ENCODE measurements at regions not wholly inside any gene's neighbourhood (a gene's known extent, or its start where the extent isn't known, plus 50 kb on each side); places are given as distances from the start of the nearest gene placed in this dataset.

DNA sequence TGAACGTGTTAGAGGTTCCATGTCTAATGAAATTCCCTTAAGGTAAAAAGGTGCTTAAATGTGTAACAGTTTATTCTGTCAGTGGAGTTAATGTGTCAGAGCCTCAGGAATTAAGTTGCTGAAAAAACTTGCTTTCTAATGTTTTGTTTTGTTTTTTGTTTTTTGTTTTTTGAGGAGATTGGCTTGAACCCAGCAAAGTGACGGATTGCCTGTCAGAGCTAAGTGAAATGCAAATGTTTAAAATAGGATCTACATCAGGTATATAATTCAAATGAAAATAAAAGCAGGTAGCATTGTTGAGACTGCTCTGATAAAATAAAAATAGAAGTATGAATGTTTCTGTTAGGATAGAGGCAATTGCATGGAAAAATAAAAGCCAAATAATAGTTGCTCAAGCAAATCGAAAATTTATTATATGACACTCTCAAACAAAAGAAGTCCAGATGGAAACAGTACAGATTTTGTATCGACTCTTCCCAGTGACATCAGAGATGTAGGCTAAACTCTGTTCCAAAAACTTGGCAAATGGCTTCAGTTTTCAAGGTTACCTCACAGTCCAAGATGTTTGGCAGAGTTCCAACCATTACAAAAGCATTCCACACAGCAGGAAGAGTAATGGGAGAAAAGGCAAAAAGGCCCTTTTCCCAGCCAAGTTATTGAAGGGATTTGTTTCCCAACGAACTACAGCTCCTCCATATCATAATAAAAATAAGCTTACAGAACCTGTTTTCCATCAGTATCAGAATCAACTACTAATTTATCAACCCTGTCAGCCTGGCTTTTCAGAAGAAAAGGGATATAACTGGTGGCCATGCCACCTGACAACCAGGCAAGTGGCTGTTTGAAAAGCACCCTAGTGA, 291.0 kb downstream of the TBL1XR1 start:
- no peak overlapping the region for H3K4me3 Mint-ChIP-seq
- no peaks in the 10 kb centered on the region for H3K36me3 Mint-ChIP-seq (ENCODE audit: low read depth)
- peaks cover 4% of the 10 kb centered on the region for H3K27me3 Mint-ChIP-seq (ENCODE audit: insufficient read depth)
- DNase-seq = no peak
- no peaks in the 10 kb centered on the region for H3K4me1 Mint-ChIP-seq (ENCODE audit: low read depth)
- no peak overlapping the region for H3K27ac Mint-ChIP-seq
- no peaks in the 10 kb centered on the region for H3K9me3 Mint-ChIP-seq
- no peak for TF ChIP-seq CTCF (IDR thresholded peaks at IDR 0.05)

- no peak for TF ChIP-seq CTCF (IDR thresholded peaks at IDR 0.05)
- H3K4me1 Mint-ChIP-seq (ENCODE audit: low read depth) = no peaks in the 10 kb centered on the region
- H3K36me3 Mint-ChIP-seq (ENCODE audit: low read depth) = no peaks in the 10 kb centered on the region
- no peak overlapping the region for H3K4me3 Mint-ChIP-seq
- no peak for DNase-seq
- no peak overlapping the region for H3K27ac Mint-ChIP-seq
- H3K27me3 Mint-ChIP-seq (ENCODE audit: insufficient read depth) = peaks cover 4% of the 10 kb centered on the region
- H3K9me3 Mint-ChIP-seq = no peaks in the 10 kb centered on the region
Observed at GRCh38 chr3:176905331-176905730, 292.0 kb downstream of the TBL1XR1 start.

DNA sequence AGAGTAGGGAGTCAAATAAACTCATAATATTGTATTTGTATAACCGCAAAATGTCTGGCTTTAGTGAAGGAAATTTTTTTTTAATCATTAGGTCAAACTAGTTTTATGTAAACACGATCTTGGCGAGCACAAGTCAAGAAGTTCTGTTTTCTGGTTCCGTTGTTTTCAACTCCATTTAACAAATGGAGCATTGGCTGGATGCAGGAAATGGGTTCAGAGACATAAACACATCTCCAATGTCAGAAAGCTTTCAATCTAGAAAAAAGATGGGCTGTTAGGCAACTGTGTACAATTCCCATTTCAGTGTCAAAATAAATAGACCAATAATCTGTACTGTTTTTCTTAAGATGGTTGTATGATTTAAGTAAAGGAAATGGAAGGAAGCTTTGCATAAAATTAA, 292.8 kb downstream of the TBL1XR1 start:
- DNase-seq = no peak
- no peak for TF ChIP-seq CTCF (IDR thresholded peaks at IDR 0.05)
- Mint-ChIP-seq H3K4me3 (no peak overlapping the region), H3K9me3 (no peaks in the 10 kb centered on the region), H3K27me3 (ENCODE audit: insufficient read depth) (peaks cover 4% of the 10 kb centered on the region), H3K27ac (no peak overlapping the region), H3K4me1 (ENCODE audit: low read depth) (no peaks in the 10 kb centered on the region), H3K36me3 (ENCODE audit: low read depth) (no peaks in the 10 kb centered on the region)

- H3K27ac Mint-ChIP-seq = no peak overlapping the region
- H3K4me1 Mint-ChIP-seq (ENCODE audit: low read depth) = no peaks in the 10 kb centered on the region; the same call in 1 of the 2 replicates
- no peaks in the 10 kb centered on the region for H3K36me3 Mint-ChIP-seq (ENCODE audit: low read depth)
- H3K9me3 Mint-ChIP-seq = no peaks in the 10 kb centered on the region; the same call in 1 of the 2 replicates
- no peaks in the 10 kb centered on the region; the same call in none of the 2 replicates for H3K27me3 Mint-ChIP-seq (ENCODE audit: insufficient read depth)
- no peak for DNase-seq
- no peak overlapping the region; the same call in 1 of the 2 replicates for H3K4me3 Mint-ChIP-seq
- TF ChIP-seq CTCF (IDR thresholded peaks at IDR 0.05) = no peak
Observed at GRCh38 chr3:176896640-176897039, 300.6 kb downstream of the TBL1XR1 start.

- no peak overlapping the region for H3K4me3 Mint-ChIP-seq
- no peaks in the 10 kb centered on the region for H3K36me3 Mint-ChIP-seq (ENCODE audit: low read depth)
- no peak for DNase-seq
- no peaks in the 10 kb centered on the region; the same call in none of the 2 replicates for H3K27me3 Mint-ChIP-seq (ENCODE audit: insufficient read depth)
- H3K9me3 Mint-ChIP-seq = no peaks in the 10 kb centered on the region; the same call in none of the 2 replicates
- H3K4me1 Mint-ChIP-seq (ENCODE audit: low read depth) = no peaks in the 10 kb centered on the region; the same call in 1 of the 2 replicates
- no peak overlapping the region for H3K27ac Mint-ChIP-seq
- TF ChIP-seq CTCF (IDR thresholded peaks at IDR 0.05) = no peak
Observed at GRCh38 chr3:176896165-176896564, 301.1 kb downstream of the TBL1XR1 start.
